Omental fat pad (tissue), 3 donors: ENCODE measurements at regions not wholly inside any gene's neighbourhood (a gene's known extent, or its start where the extent isn't known, plus 50 kb on each side); places are given as distances from the start of the nearest gene placed in this dataset.

ENCODE experiments used
- ATAC-seq: fragments of 150-250 bp; one replicate; pipeline ENCODE4 v1.9.1; 2016; ENCODE audit warnings: mild to moderate bottlenecking, moderate library complexity; ENCODE audit not compliant: low FRiP score
- DNase-seq: peaks from one replicate; pipeline ENCODE4 v3.0.0-alpha.2; 2019; ENCODE audit warnings: low spot score
- TF ChIP-seq, protein P1 (sequence below), 3 donors: fragments of 450-650 bp; IDR thresholded peaks; one replicate each; pipeline ENCODE4 v1.5.1; 2016 to 2017; ENCODE audit warnings: antibody characterized with exemption in 3 of 3, mild to moderate bottlenecking in 3 of 3, moderate library complexity in 2 of 3

DNA sequence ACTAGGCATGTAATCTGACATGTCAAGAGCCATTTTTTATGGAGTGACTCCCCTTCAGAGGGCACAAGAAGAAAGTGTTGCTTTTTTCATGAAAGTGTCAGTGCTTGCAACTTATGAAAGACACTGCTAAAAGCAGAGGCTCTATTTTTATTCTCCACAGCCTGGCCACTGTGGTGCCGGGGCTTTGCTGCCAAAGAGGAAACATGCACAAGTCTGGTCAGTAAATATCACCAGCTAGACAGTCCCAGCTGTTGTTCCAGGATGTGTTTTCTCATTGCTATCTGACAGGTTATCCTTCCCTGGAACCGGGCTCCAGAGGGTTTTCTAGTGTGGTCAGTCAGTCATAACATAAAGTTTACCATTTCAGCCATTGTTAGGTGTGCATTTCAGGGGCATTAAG is 180.7 kb upstream of the PITRM1 start:
- no peak for ATAC-seq
- DNase-seq = no peak
- TF ChIP-seq, protein P1, sequence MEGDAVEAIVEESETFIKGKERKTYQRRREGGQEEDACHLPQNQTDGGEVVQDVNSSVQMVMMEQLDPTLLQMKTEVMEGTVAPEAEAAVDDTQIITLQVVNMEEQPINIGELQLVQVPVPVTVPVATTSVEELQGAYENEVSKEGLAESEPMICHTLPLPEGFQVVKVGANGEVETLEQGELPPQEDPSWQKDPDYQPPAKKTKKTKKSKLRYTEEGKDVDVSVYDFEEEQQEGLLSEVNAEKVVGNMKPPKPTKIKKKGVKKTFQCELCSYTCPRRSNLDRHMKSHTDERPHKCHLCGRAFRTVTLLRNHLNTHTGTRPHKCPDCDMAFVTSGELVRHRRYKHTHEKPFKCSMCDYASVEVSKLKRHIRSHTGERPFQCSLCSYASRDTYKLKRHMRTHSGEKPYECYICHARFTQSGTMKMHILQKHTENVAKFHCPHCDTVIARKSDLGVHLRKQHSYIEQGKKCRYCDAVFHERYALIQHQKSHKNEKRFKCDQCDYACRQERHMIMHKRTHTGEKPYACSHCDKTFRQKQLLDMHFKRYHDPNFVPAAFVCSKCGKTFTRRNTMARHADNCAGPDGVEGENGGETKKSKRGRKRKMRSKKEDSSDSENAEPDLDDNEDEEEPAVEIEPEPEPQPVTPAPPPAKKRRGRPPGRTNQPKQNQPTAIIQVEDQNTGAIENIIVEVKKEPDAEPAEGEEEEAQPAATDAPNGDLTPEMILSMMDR (IDR thresholded peaks at IDR 0.05) = no peak

DNA sequence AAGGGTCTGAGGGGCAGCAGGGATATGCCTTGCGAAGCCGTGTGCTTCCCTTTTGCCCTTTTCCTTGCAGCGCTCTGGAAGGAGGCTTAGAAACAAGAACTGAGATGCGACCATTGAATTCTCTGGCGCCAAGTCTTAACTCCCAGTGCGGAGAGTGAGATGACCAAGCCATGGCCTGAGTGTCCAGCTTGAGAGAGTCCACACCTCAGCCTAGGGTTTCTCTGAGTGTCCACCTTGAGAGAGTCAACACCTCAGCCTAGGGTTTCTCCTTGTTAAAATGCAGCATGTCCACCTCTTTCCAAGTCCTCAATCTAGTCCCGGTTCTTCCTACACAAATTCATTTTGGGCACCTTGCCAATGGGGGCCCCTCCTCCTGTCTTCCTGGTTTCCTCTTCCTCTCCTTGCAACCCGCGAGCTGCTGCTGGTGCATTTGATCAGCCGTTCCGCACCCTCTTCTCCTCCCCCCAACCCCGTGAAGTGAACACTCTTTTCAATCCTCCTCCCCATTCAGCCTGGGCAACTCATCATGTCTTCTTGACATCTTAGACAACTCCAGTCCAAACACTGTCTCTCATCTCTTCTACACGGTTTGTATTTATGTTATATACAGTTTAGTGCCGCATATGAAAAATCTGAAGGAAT is 178.2 kb upstream of the PITRM1 start:
- ATAC-seq (no peak), DNase-seq (no peak)
- TF ChIP-seq, protein P1 (IDR thresholded peaks at IDR 0.05) = no peak

DNA sequence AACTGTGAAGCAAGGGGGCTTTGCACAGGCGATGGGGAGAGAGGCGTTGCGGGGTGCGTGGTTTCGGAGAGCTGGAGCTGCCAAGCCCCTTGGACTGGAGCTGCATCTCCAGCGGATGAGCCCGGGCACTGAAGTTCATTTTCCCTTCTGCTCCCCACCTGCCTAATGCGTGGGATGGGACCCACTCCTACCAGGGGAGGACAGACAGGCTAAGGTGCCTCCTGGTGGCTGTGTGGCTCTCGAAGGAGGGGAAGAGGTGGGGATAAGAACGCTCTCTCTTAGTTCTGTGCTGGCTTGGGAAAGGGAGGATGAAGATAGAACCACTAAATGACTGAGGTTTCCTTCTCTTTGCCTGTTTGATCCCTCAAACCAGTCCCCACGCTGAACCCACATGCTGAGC is 177.6 kb upstream of the PITRM1 start:
- ATAC-seq (no peak), DNase-seq (no peak)
- TF ChIP-seq, protein P1 (IDR thresholded peaks at IDR 0.05) = no peak

DNA sequence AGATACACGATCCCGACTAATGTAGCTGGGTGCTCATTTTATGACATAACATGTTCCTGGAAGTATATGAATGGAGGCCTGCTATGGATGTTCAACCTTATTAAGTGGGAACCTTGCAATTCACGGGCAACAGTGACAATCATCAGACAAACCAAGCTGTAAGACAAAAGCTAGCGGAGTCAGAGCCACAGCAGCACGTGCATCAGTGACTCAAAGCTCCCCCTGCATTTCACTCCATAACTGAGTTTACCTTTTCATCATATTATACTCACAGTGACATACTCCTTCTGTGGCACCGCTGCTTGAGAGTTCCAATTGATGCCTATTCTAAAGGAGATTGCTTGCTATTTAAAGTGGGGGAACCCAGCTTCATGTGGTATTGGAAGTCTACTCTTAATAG is 176.0 kb upstream of the PITRM1 start:
- no peak for DNase-seq
- TF ChIP-seq, protein P1 (IDR thresholded peaks at IDR 0.05) = no peak
- ATAC-seq = no peak

DNA sequence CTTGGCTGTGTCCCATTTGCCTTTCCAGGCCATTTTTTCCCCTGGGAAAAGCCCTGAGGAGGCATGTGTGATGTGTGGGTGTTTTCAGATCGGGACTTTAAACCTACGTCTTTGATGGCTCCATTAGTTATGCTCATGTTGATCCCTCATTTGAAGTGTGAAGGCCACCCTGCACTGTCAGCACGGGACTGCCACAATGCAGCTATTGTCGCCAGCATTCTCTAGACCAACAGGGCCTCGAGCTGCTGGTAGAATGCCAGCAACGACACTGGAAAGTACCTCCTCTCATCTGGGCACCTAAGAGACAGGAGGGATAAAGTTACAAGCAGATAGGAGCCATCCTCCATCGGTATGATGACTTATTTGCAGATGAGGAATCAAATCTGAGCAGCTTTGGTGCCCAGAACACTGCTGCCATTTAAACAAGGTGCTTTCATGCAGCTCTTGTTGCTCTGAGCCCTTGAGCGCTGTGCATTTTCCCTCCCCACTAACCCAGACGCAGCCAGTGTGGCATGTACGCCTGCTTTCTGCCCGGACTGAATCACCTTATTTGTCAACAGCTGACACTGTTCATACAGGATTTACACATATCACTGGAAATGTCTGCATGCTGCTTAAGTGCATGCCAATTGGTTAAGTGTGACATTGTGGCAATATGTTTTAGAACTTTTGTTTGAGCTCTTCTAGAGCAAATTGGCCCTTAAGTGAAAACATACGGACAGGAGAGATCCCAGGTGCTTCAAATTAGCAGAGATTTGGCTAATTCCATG is 175.0 kb upstream of the PITRM1 start:
- ATAC-seq (no peak), DNase-seq (no peak)
- TF ChIP-seq, protein P1 (IDR thresholded peaks at IDR 0.05) = no peak

DNA sequence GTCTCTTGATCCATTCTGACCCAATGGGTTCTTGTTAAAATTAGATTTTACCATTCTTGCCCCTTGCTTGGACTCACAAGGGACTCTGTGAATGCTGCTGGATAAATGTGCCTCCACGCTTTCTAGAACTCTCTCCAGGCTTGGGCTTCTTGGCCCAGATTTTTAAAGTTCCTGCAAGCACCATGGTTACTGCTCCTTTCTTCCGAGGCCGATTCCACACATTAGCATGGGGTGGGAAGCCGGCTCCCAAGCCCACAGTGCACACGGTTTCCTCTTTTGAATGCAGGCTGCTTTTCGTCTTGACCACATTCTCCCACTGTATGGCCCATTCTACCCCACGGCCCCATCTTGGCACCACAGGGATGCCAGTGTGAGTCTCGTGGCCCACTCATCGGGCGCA is 174.3 kb upstream of the PITRM1 start:
- DNase-seq (no peak), ATAC-seq (no peak)
- TF ChIP-seq, protein P1 (IDR thresholded peaks at IDR 0.05) = no peak

DNA sequence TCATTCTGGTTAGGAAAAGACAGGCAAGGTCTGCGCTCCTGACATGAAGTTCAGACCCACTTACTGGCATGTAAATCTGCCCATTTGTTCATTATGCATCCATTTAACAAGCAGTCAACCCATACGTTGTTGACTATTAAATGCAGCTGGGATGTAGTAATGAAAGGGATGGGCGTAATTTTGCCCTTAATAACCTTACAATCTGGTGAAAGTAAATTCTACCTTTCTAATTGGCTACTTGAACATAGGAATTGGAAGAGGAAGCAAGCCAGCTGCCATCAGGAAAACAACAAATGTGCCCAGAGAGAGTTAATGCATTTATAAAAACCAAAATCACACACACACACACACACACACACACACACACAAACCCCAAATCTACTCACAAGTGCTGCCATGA is 170.2 kb upstream of the PITRM1 start:
- TF ChIP-seq, protein P1 (IDR thresholded peaks at IDR 0.05) = no peak
- ATAC-seq (no peak), DNase-seq (no peak)
